Peyer's patch (tissue), 4 donors: ENCODE measurements at regions not wholly inside any gene's neighbourhood (a gene's known extent, or its start where the extent isn't known, plus 50 kb on each side); places are given as distances from the start of the nearest gene placed in this dataset.
"Not testable (repeated sequence)": the region's sequence is repeated elsewhere in the genome, so short reads cannot be mapped to it uniquely, and the experiment has no call there.

Experiments
- DNase-seq, 3 donors: peaks; one replicate each; pipeline ENCODE4 v3.0.0-alpha.2; 2017 to 2019
- H3K27ac ChIP-seq, 4 donors: fragments of 200-600 bp; sonication (generic); one replicate each; pipeline ENCODE4 v1.5.1; 2016 to 2019
- H3K27me3 ChIP-seq, 2 donors: fragments of 200-600 bp; sonication (generic); one replicate each; pipeline ENCODE4 v1.5.1; 2019
- H3K36me3 ChIP-seq, 3 donors: fragments of 200-600 bp; sonication (generic); one replicate each; pipeline ENCODE4 v1.5.1; 2016 to 2019
- H3K4me1 ChIP-seq, 4 donors: fragments of 200-600 bp; sonication (generic); one replicate each; pipeline ENCODE4 v1.5.1; 2016 to 2019
- H3K4me3 ChIP-seq, 4 donors: fragments of 200-600 bp; sonication (generic); 1 replicate in 3 of 4; 2 replicates in 1 of 4; pipeline ENCODE4 v1.5.1; 2016 to 2019; ENCODE audit warnings: mild to moderate bottlenecking in 1 of 4
- H3K9me3 ChIP-seq, 4 donors: fragments of 200-600 bp; sonication (generic); one replicate each; pipeline ENCODE4 v1.5.1; 2016 to 2019; ENCODE audit warnings: mild to moderate bottlenecking in 1 of 4
- POLR2A ChIP-seq, 2 donors: fragments of 450-650 bp; IDR thresholded peaks; one replicate each; pipeline ENCODE4 v1.5.1; 2017; ENCODE audit warnings: antibody characterized with exemption in 2 of 2, mild to moderate bottlenecking in 2 of 2, moderate library complexity in 2 of 2
- TF ChIP-seq, protein P1 (sequence below), 6 experiments: fragments of 450-650 bp in 4 of 6; fragments of 200-600 bp in 2 of 6; sonication (generic) in 1 of 6; IDR thresholded peaks; one replicate each; pipeline ENCODE4 v1.5.1; 2017 to 2019; ENCODE audit warnings: antibody characterized with exemption in 6 of 6, mild to moderate bottlenecking in 3 of 6, moderate library complexity in 1 of 6

DNA sequence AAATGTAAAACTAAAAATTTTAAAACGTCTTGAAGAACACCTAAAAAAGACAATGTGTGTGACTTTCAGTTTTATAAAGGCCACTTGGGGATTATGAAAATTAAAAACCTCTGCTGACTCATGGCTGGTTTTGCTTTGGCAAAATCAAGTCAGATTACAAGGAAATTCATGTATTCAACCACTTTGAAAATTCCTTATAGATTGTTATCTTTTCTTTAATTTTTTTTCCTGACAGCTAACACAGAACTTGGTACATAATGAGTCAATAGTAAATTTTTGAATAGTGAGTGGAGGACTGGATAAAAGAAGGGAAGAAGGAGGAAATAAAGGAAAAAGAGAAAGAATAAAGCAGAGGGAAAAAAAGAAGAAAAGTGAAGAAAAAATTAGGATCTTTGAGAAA, 1774.7 kb upstream of the ACO1 start:
- TF ChIP-seq POLR2A (IDR thresholded peaks at IDR 0.05) = no peak
- TF ChIP-seq, protein P1, sequence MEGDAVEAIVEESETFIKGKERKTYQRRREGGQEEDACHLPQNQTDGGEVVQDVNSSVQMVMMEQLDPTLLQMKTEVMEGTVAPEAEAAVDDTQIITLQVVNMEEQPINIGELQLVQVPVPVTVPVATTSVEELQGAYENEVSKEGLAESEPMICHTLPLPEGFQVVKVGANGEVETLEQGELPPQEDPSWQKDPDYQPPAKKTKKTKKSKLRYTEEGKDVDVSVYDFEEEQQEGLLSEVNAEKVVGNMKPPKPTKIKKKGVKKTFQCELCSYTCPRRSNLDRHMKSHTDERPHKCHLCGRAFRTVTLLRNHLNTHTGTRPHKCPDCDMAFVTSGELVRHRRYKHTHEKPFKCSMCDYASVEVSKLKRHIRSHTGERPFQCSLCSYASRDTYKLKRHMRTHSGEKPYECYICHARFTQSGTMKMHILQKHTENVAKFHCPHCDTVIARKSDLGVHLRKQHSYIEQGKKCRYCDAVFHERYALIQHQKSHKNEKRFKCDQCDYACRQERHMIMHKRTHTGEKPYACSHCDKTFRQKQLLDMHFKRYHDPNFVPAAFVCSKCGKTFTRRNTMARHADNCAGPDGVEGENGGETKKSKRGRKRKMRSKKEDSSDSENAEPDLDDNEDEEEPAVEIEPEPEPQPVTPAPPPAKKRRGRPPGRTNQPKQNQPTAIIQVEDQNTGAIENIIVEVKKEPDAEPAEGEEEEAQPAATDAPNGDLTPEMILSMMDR (IDR thresholded peaks at IDR 0.05) = no peak
- H3K4me1 ChIP-seq = no peaks in the 10 kb centered on the region
- H3K9me3 ChIP-seq = no peaks in the 10 kb centered on the region
- H3K36me3 ChIP-seq = no peaks in the 10 kb centered on the region
- H3K27ac ChIP-seq = no peak overlapping the region
- no peaks in the 10 kb centered on the region for H3K27me3 ChIP-seq
- no peak overlapping the region for H3K4me3 ChIP-seq
- no peak for DNase-seq

DNA sequence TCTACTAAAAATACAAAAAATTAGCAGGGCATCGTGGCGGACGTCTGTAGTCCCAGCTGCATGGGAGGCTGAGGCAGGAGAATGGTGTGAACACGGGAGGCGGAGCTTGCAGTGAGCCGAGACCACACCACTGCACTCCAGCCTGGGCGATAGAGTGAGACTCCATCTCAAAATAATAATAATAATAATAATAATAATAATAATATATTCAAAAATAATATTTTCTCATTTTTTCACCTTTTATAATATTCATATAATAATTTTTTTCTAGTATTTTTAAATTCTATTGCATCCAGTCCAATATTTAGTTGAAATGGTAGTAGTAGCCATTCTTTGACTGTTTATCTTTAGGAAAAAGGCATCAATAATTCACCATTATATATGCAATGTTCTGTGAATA, 1767.7 kb upstream of the ACO1 start:
- not testable (repeated sequence) for H3K9me3 ChIP-seq, H3K27me3 ChIP-seq, DNase-seq, H3K36me3 ChIP-seq, H3K4me1 ChIP-seq, H3K4me3 ChIP-seq, H3K27ac ChIP-seq

DNA sequence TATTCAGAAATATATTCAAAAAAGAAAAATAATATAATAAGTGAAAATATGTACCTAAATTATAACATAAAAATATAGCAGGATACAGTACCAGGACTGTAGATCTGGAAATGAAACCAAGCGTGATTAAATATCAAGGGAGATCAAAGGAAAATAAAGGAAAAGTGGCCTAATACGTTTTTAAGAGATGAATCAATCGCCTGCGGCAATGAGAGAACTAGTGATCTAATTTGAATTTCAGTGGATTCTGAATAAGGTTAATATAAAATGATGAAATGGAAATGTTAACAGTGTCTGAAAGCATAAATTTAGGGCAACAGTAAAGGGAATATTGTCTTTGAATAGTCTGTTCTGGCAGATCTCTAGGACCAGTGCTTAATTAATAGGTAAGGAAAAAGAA, 1761.9 kb upstream of the ACO1 start:
- TF ChIP-seq, protein P1 (IDR thresholded peaks at IDR 0.05) = no peak
- no peak for TF ChIP-seq POLR2A (IDR thresholded peaks at IDR 0.05)
- H3K9me3 ChIP-seq = no peaks in the 10 kb centered on the region
- no peaks in the 10 kb centered on the region for H3K4me1 ChIP-seq
- DNase-seq = no peak
- no peak overlapping the region for H3K4me3 ChIP-seq
- H3K27ac ChIP-seq = no peak overlapping the region
- H3K36me3 ChIP-seq = no peaks in the 10 kb centered on the region
- no peaks in the 10 kb centered on the region for H3K27me3 ChIP-seq

DNA sequence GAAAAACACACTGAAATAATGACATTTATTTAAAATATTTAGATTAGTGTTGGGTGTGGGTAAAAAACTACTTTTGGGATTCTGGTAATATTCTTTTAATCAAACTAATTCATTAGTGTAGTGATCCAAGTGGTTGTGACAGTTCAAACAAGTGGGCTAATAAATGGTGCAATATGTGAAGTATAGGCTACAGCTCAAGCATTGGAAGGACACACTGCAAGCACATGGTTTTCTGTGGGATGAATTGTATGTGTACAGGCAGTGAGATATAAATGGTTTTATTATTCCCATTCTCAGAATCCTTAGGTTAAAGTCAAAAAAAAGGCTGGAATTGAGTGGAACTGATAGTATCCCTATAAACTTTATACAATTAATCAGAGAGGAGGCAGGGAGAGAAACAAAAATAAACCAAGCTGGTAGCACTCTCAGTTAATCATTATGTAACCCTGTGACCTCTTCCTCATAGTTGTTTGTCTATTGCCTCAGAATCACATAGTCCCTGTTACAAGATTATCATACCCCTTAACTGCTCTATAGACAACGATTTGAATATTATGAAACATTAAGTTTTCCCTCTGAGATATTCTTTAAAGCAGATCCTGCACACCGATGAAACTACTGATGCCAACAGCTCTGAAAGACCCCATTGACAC, 1755.4 kb upstream of the ACO1 start:
- no peak for TF ChIP-seq POLR2A (IDR thresholded peaks at IDR 0.05)
- TF ChIP-seq, protein P1 (IDR thresholded peaks at IDR 0.05) = no peak
- Histone ChIP-seq H3K4me3 (no peak overlapping the region), H3K27me3 (no peaks in the 10 kb centered on the region), H3K9me3 (no peaks in the 10 kb centered on the region), H3K4me1 (no peaks in the 10 kb centered on the region), H3K27ac (no peak overlapping the region), H3K36me3 (no peaks in the 10 kb centered on the region)
- DNase-seq = no peak

DNA sequence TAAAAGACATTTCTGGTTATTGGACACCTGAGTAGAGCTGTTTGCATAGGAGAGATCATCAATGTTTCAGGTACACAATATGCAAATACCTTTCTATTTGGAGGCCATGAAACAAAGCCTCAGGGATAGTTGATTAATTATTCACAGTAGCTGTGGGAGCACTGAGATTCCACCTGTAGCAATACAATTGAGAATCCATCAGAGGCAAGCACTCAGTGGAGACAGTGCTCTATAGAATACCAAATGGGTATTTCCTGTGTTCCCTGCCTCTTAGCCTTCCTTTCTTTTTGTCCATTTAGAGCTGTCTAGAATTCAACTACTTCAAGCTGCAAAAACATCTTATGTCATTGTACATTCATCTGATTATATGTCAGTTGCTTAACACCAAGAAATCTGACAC, 1754.0 kb upstream of the ACO1 start:
- H3K36me3 ChIP-seq = no peaks in the 10 kb centered on the region
- H3K9me3 ChIP-seq = no peaks in the 10 kb centered on the region
- no peaks in the 10 kb centered on the region for H3K4me1 ChIP-seq
- H3K27me3 ChIP-seq = no peaks in the 10 kb centered on the region
- no peak overlapping the region for H3K27ac ChIP-seq
- H3K4me3 ChIP-seq = no peak overlapping the region
- no peak for TF ChIP-seq POLR2A (IDR thresholded peaks at IDR 0.05)
- TF ChIP-seq, protein P1 (IDR thresholded peaks at IDR 0.05) = no peak
- DNase-seq = no peak

DNA sequence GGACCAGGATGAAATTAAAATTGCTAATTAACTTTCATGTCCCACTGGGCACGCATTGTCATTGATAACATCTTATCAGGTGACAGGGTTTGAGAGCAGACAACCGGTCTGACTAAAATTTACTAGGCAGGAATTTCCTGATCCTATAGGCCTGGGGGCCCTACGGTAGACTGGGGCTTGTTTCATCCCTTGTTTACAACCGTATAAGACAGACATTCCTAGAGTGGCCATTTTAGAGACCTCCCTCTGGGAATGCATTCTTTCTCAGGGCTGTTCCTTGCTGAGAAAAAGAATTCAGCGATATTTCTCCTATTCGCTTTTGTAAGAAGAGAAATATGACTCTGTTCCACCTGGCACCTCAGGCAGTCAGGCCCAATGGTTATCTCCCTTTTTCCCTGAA, 1737.8 kb upstream of the ACO1 start:
- not testable (repeated sequence) for H3K36me3 ChIP-seq, DNase-seq, H3K4me1 ChIP-seq, H3K9me3 ChIP-seq, H3K4me3 ChIP-seq, H3K27me3 ChIP-seq, H3K27ac ChIP-seq

DNA sequence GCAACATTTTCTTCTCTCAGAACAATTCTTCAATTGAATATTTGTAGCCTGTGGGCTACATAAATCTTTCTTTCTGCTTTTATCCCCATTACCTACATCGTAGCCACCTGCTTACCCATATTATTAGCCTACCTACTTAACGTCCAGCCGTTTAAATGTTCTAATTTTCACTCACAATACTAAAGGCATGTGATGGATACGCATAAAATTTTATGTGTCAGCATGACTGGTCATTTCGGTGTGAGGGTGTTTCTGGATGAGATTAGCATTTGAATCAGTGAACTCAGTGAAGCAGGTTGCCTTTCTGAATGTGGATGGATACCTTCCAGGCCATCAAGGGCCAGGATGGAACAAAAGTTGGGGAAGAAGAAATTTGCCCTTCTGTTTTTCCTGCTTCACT, 1722.5 kb upstream of the ACO1 start:
- Histone ChIP-seq H3K27ac (no peak overlapping the region), H3K9me3 (no peaks in the 10 kb centered on the region), H3K4me3 (no peak overlapping the region), H3K36me3 (no peaks in the 10 kb centered on the region), H3K27me3 (no peaks in the 10 kb centered on the region), H3K4me1 (no peaks in the 10 kb centered on the region)
- no peak for DNase-seq
- no peak for TF ChIP-seq POLR2A (IDR thresholded peaks at IDR 0.05)
- TF ChIP-seq, protein P1 (IDR thresholded peaks at IDR 0.05) = no peak
